Ammon's horn (tissue), 1 donor: ENCODE measurements at regions not wholly inside any gene's neighbourhood (a gene's known extent, or its start where the extent isn't known, plus 50 kb on each side); places are given as distances from the start of the nearest gene placed in this dataset.

ENCODE experiments used
- DNase-seq: peaks from one replicate; pipeline ENCODE4 v3.0.0-alpha.2; 2016; ENCODE audit warnings: low spot score

GRCh38 chr5:3957658-3958057, 362.0 kb downstream of the IRX1 start:
- no peak for DNase-seq

GRCh38 chr5:3958389-3958788, 362.8 kb downstream of the IRX1 start:
- DNase-seq, result peak; percentile 12

GRCh38 chr5:3962113-3962512, 366.5 kb downstream of the IRX1 start:
- no peak for DNase-seq

- DNase-seq, result no peak
Observed at GRCh38 chr5:3963652-3964051, 368.0 kb downstream of the IRX1 start.

GRCh38 chr5:3980156-3980555, 384.5 kb downstream of the IRX1 start:
- DNase-seq, result no peak

- DNase-seq, result no peak
Observed at GRCh38 chr5:3987867-3988266, 392.2 kb downstream of the IRX1 start.

- DNase-seq, result no peak
Observed at GRCh38 chr5:3993856-3994473, 398.3 kb downstream of the IRX1 start.

GRCh38 chr5:3994628-3995027, 399.0 kb downstream of the IRX1 start:
- no peak for DNase-seq

- DNase-seq, result no peak
Observed at GRCh38 chr5:3995954-3996619, 400.5 kb downstream of the IRX1 start.

GRCh38 chr5:3996707-3997336, 401.2 kb downstream of the IRX1 start:
- no peak for DNase-seq

GRCh38 chr5:3997670-3998069, 402.0 kb downstream of the IRX1 start:
- DNase-seq, result no peak

- DNase-seq, result no peak
Observed at GRCh38 chr5:3999929-4000328, 404.3 kb downstream of the IRX1 start.

GRCh38 chr5:4001004-4001403, 405.4 kb downstream of the IRX1 start:
- DNase-seq, result no peak

- DNase-seq, result no peak
Observed at GRCh38 chr5:4001758-4002533, 406.3 kb downstream of the IRX1 start.

- no peak for DNase-seq
Observed at GRCh38 chr5:4005335-4005734, 409.7 kb downstream of the IRX1 start.

GRCh38 chr5:4007001-4007400, 411.4 kb downstream of the IRX1 start:
- DNase-seq, result no peak

GRCh38 chr5:4011943-4012342, 416.3 kb downstream of the IRX1 start:
- DNase-seq, result no peak

GRCh38 chr5:4013106-4013898, 417.7 kb downstream of the IRX1 start:
- no peak for DNase-seq

- DNase-seq, result no peak
Observed at GRCh38 chr5:4015709-4016108, 420.1 kb downstream of the IRX1 start.

- no peak for DNase-seq
Observed at GRCh38 chr5:4017076-4017803, 421.6 kb downstream of the IRX1 start.

- no peak for DNase-seq
Observed at GRCh38 chr5:4018007-4018406, 422.4 kb downstream of the IRX1 start.
